ENCODE measurements at regions not wholly inside any gene's neighbourhood (a gene's known extent, or its start where the extent isn't known, plus 50 kb on each side); places are given as distances from the start of the nearest gene placed in this dataset.

GRCh38 chr5:99664972-99665371 is 736.2 kb upstream of the CHD1 start:
- H3K27ac ChIP-seq = no peak overlapping the region
- TF ChIP-seq ZFX (IDR thresholded peaks at IDR 0.05) (no peak), CTCF (conservative IDR thresholded peaks at IDR 0.05) (no peak)

- no peak for TF ChIP-seq ZFX (IDR thresholded peaks at IDR 0.05)
- no peak for TF ChIP-seq CTCF (conservative IDR thresholded peaks at IDR 0.05)
- H3K27ac ChIP-seq = no peak overlapping the region
These were observed 722.5 kb upstream of the CHD1 start for GRCh38 chr5:99651298-99651697.

- TF ChIP-seq ZFX (IDR thresholded peaks at IDR 0.05) (no peak), CTCF (conservative IDR thresholded peaks at IDR 0.05) (no peak)
- H3K27ac ChIP-seq = no peak overlapping the region
These were observed 717.3 kb upstream of the CHD1 start for GRCh38 chr5:99646011-99646647.

- no peak overlapping the region for H3K27ac ChIP-seq
- TF ChIP-seq CTCF (conservative IDR thresholded peaks at IDR 0.05) (no peak), ZFX (IDR thresholded peaks at IDR 0.05) (no peak)
These were observed 716.0 kb upstream of the CHD1 start for GRCh38 chr5:99644822-99645221.

- H3K27ac ChIP-seq = no peak overlapping the region
- no peak for TF ChIP-seq ZFX (IDR thresholded peaks at IDR 0.05)
- TF ChIP-seq CTCF (conservative IDR thresholded peaks at IDR 0.05) = no peak
These were observed 711.8 kb upstream of the CHD1 start for GRCh38 chr5:99640646-99641045.

- no peak for TF ChIP-seq ZFX (IDR thresholded peaks at IDR 0.05)
- no peak overlapping the region for H3K27ac ChIP-seq
These were observed 711.1 kb upstream of the CHD1 start for GRCh38 chr5:99639905-99640304.

GRCh38 chr5:99636663-99637062 is 707.9 kb upstream of the CHD1 start:
- no peak overlapping the region for H3K27ac ChIP-seq
- no peak for TF ChIP-seq CTCF (conservative IDR thresholded peaks at IDR 0.05)
- TF ChIP-seq ZFX (IDR thresholded peaks at IDR 0.05) = no peak

All from C4-2B (cell line).